Fibroblast of peridontal ligament (primary cell): ENCODE measurements at regions not wholly inside any gene's neighbourhood (a gene's known extent, or its start where the extent isn't known, plus 50 kb on each side); places are given as distances from the start of the nearest gene placed in this dataset.

Source experiments
- DNase-seq: peaks from one replicate; pipeline ENCODE4 v3.0.0-alpha.2; 2010; ENCODE audit errors: extremely low read depth

DNA sequence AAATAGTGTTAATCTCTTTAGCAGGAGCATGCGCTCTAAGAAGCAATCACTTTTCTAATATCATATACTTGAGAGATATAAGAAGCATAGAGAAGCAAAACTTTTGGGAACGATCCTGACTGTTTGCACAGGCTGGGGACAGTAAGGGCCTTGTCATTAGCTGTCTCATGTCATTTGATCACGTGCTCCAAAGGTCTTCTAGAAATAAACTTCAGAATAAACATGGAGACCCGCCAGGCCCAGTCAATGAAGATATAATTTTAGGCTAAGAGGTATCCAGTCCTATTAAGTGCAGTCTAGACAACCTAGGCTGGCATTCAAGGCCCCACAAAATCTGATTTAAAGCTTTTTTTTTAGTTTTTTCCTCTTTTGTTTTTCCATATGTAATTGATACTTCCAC, 111.0 kb upstream of the APC start:
- DNase-seq, result no peak

DNA sequence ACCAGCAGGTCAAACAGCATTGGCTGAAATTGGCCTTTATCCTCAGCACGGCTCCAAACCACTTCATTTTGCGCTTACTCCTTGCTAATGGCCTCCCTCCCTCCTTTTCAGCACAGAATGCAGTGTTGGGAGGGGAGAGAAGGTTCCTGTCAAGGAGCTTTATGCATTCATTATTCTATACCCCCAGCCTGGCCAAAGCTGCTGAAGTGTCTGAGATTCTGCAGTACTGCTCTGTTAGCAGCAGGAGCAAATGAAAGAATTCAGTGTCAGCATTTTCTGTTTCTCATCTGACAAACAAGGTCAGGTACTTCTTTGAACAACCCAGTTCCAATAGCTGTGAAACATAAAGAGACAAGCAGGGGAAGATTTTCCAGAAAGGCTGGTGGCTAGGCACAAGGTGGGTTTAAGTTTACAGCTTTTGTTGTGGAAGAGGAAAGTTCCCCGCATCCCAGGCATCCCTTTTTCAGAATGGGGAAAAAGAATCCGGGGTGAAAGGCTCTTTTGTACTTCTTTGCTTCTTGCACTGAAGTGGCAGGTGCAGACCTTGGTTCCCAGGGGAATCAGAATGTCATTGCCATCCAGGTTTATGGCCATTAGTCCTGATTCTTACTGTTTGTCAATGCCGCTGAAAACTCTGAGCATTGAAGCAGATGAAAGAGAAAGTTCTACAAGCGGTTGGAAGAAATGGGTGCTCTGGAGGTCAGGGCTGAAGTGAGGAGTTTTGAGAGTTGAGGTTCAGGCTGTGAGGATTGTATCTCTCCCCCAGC, 109.3 kb upstream of the APC start:
- no peak for DNase-seq

DNA sequence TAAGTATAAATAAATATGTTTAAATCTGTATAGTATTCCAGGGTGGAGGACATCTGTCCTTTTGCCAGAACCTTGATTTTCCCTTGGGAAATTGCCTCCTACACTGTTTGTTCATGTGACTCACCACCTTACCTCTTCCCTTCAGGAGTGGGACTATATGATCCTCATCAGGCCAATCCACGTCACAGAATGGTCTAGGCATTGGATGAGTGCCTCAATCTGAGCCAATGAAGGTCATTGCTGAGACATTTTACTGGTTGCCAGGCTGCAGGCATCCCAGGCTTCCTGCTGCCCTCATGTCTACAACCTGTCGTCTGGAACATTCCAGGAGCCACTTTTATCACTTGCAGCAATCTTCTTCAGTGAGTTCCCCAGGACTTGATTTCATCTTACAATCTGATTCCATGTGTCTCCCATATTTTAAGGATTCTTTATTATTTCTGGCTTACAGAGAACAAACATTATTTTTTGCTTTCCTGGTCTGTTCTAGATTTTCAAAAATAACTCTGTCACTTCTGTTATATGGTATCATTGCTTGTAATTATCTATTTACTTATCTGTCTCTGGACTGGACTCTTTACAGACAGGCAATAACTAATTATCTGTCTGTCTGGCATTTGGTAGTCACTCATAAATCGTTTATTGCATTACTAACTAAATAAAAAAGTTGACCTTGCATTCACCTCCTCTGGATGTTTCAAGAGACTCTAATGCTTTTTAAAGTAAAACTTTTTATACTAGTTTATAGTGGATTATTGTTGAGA, 107.3 kb upstream of the APC start:
- no peak for DNase-seq

DNA sequence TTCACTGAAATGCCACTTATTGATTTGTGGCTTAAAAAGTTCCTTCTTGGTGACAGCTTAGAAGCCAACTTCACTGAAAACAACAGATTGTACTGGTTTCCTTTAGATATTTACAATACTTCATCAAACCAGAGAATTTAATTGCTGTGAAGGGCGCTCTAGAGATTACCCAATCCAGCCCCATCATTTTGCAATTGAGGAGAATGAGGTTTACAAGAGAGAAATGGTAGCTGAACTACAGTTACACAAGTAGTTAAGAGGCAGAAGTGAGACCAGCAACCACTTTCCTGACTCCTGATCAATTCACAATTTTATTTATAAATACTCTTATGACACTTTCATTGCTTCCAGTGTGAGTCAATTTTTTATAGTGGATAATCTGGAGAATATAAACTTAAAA, 103.5 kb upstream of the APC start:
- DNase-seq, result peak; percentile 9

DNA sequence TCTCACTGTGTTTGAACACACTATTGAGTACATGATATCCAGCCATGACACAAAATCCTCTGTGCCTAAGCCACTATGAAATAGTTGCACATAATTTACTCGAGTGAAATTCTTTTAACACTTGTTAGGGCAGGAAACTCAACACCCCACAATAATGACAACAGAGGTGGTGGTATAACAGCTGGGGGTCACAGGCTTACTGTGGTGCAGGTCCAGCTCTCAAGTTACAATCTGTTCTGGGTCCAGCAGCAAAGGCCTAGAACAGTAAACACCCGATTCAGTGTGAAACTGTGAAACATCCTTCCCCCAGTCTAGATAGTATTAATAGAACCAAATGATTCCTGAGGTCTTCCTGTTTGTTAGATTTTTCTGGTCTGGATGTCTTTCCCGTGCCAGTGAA, 102.9 kb upstream of the APC start:
- no peak for DNase-seq

DNA sequence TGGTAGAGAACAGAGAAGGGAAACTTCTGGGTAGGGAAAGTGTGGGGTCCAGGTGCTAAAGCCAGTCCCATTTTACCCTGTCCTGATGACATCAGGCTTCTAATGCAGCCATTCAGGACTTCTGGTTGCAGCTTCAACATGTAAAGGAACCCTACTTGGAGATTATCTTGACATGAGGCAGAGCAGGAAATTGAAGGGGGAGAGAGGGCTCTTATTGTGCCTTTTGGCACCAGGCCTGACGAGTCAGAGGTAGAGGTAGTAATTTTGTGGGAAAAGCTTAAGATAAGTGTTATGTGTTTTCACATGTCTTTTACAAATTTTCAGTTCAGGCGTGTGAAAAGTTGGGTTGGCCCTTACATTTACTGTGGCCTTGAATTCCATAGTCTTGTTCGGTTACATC, 102.4 kb upstream of the APC start:
- no peak for DNase-seq

DNA sequence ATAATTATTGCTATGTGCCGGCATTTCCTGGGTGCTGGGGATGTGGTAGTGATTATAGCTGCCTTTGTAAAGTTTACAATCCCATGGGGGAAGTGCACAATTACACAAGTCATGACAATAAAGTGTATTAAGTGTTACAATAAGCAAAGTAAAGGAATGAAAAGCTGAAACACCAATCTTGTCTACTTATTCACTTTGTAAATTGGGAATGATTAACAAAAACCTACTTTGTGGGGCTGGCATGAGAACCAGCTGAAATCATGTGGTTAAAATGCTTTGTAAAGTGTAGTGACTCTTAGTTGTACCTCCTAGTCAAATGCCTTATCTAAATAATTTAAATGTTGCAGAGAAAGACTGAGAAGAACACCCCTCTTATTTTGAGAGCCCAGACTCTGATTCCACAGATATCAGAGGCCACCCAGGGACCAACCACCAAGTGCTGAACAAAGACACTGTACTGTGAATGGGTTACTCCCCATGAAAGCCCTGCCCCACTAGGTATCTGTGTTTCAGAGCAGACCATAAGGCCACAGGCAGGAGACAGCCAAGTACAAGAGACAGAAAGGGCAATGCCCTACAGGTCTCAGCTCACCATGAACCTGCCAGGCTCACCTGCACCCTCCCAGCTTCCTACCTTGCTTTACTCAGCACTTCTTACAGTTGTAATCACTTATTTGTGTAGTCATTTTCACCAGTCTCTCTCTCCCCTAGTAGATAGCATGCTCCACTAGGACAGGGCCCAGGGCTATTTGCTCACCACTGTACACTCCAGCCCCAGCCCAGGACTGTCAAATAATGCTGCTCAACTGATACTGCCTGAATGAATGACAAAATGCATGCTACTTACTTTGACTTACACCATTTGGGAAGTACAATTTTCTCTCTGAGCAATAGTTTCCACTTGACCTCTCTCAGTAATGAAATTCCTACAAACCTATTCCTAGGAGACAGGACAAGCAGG, 101.6 kb upstream of the APC start:
- DNase-seq, result no peak

DNA sequence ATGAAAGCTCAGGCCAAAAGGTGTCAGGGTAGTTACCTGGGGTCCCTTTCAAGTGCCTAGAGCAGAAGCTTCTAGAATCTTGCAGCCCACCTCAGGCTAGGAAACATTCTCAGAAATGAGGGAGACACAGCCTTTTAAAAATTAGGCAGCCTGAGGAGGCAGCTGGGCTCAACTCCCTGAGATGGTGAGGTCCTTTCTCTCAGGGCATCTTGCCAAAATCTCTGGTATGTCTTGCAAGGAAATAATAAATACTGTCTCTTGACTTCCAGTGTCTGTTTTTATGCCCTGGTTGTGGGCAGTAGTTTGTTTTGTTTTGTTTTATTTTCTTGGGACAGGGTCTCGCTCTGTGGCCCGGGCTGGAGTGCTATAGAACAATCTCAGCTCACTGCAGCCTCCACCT, 100.9 kb upstream of the APC start:
- no peak for DNase-seq

DNA sequence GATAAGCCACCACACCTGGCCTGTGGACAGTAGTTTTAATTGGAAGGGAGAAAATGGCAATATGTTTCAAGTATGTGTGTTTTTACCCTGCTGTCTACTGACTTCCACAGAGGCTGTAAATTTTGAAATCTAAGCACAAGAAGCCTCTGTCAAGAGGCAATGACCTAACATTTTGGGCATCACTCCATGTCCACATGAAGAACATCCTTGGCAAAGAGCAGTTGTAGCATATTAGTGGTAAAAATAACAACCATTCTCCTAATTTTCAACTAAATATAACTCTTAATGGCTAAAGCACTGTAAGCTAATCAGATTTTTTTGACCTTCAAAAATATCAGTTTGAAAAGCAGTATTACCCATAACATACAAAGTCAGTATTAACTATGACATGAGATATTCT, 100.3 kb upstream of the APC start:
- no peak for DNase-seq

DNA sequence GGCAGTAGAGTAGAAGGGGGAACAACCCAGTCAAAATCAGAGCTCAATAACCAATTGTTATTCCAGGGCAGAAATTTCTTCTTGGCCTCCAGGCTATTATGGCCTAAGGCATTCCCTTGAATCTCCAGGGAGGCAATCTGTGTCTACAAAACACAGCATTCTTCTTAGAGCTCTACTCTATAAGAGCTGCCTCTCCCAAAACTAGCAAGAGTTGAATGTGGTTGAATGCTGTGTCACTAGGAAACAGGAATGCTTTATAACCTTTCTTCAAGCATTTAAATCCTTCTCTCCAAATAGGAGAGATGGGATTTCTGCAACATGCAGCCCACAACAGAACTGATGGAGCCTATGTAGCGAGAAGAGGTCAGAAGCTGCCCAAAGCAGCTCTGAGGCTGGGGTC, 97.1 kb upstream of the APC start:
- DNase-seq, result peak; percentile 42

DNA sequence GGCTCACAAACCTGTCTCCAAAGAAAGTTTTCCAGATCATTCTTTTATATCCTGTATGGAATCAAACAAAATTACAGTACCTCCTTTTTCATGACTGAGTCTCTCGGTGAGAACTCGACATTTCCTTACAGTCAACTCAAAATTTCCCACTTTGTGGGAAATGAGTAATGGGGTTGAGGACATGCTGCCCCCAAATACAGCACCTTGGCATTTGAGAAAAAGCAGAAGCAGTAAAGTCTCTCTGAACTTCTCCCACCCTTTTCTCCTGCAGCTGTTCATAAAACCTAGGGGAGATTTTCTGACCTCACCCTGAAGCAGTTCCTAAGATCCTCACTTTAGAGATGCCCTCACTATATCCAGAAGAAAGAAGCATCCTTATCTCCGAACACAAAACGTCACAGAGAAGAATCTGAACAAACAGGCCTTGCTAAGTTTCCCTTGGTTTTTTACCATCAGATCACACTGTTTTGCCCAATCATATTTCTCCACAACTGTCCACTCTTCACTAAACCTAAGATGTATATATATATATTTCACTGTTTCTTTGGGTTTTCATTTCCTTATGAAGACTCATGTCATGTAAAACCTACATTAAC, 96.1 kb upstream of the APC start:
- DNase-seq, result no peak

DNA sequence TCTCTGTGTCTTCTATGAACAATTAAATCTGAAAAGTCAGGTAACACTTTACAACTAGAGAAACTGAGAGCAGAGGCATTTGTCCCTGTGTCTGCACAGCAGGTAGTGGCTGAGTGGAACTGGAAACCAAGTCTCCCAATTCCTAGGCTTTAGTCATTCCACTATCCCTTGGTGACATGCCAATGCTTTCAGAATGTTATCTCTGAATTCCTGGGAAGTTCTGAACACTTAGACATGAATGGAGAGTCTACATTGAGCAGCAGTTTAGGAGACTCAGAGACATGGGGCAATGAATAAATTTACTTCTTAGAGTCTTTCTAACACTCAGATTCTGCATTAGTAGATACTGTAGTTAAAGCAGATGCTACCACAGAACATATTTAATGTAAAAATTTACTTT, 94.8 kb upstream of the APC start:
- no peak for DNase-seq

DNA sequence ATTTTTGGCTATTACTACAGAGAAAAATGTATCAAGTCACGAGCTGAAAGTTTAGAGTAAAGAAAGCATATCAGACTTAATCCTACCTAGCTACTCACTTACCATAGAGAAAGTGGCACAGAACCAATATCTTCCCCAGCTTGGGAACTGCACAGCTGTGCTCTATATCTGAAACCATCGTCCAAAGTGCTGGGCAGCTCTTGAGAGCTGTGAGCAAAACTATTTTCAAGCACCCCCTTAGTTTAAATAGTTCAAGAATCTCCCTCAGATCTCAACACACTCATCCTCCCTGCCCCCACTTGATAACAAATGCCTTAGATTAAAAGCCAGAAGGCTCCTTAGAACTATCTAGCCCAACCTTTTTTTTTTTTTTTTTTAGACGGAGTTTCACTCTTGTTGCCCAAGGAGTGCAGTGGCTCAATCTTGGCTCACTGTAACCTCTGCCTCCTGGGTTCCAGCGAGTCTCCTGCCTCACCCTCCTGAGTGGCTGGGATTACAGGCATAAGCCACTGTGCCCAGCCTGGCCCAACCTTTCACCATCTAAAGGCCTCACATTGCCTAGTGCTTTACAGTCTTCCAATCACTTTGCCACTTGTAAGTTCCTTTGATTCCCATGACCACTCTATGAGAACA, 94.2 kb upstream of the APC start:
- no peak for DNase-seq

DNA sequence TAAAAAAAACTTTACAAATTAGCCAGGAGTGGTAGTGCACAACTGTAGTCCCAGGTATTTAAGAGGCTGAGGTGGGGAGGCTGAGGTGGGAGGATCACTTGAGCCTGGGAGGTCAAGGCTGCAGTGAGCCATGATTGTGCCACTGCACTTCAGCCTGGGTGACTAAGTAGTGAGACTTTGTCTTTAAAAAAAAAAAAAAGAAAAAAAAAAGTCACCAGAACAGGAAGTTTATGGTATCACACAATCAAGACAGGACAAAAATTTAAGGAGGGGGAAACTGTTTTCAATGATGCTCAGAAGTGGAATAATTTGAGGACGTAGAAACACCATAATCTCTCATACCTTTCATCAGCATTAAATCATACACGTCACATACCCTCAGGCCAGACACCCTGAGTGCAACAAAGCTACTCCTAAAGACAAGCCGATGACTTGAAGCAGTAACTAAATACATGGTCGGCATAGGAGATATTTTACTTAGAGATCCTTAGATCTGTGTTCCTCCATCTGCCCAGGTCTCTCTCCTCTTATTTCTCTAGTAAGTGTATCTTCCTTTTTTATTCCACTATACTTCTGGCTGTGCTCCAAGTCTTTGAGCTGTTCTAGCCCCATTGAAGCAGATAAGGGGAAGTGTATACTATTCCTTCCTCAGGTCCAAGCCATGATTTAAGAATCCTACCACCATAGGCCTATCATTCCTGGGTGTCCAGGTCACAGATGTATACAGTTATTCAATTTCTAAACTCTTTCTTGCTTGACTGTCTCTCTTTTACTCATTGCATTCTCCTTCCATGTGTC, 91.3 kb upstream of the APC start:
- DNase-seq, result no peak

DNA sequence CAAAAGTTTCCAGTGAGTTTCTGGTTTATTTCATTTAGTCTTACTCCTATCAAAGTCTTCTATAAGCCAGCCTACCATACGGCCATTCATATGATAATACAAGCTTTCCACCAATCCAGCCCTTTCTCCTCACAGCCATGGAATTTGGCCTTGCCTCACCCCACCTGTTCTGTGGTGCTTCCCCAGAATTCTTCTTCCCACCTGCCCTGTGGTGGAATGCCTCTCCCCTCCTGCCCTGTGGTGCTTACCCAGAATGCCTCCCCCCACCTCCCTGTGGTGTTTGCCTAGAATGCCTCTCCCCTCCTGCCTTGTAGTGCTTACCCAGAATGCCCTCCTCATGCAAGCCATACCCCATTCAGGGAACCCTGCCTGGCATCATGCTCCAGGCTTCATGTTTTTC, 90.3 kb upstream of the APC start:
- no peak for DNase-seq

DNA sequence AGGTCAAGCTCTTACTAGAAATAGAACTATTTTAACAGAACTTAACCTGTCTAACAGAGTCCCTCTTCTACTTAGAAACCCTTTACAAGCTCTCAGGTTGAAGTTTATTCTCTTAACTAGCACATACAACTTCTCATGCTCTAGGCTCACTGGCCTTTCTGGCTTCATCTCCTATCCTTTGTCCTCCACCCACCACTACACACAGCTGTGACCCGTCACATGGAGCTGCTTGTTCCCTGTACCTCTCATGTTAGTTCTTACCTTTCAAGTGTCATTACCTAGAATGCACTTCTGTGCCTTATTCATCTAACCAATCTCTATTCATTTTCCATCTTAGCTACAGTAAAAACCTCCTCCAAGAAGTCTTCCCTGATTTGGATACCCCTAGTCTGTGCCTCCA, 89.4 kb upstream of the APC start:
- no peak for DNase-seq

DNA sequence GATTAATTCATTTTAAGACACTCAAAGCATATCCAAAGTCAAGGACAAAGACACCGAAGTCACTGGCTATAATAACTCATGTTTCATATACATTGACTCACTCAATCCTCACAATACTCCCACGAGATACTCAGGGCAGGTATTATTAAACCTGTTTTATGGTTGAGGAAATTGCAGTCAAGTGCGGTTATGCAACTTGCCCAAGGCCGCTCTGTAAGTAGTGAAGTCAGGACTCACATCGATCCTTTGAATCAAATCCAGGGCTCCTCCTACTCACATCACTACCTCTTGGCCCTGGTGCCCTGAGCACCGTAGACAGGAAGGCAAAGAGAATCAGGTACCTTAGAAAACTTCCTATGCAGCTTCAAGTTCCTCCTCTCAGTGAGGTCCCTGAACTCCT, 87.8 kb upstream of the APC start:
- DNase-seq, result no peak

DNA sequence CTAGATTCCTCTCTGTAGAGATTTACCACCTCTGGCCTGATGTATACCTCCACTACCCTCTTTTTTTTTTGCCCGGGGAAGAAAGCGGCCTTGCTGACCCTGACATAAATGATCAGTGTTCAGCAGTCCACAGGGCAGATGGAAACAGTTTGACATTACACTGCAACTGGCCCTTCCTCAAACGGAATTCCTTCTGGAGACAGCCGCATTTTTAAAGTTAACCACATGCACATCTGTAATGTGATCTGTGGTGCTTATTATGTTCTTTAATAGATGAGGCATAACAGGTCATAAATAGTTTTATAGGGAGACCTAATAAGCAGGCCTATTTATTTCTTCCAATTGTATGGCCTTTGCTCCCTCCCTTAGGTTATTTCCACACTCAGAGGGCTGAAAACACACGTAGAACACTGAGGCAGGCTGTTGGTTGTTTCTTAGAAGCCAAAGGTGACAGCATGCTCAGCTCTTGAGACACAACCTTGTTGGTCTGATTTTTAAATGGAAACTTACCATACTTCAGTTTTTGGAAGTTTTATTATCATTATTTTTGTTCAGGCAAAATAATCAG, 84.0 kb upstream of the APC start:
- DNase-seq, result no peak

DNA sequence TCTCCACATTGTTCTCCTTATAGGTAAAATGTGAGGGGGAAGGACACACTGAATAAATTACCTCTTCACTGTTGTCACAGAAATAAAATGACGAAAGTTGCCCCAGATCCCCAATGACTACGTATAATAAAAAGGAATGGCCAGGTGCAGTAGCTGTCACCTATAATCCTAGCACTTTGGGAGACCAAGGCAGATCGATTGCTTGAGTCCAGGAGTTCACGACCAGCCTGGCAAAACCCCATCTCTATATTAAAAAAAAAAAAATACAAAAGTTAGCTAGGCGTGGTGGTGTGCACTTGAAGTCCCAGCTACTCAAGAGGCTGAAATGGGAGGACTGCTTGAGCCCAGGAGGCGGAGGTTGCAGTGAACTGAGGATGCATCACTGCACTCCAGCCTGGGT, 82.2 kb upstream of the APC start:
- no peak for DNase-seq

DNA sequence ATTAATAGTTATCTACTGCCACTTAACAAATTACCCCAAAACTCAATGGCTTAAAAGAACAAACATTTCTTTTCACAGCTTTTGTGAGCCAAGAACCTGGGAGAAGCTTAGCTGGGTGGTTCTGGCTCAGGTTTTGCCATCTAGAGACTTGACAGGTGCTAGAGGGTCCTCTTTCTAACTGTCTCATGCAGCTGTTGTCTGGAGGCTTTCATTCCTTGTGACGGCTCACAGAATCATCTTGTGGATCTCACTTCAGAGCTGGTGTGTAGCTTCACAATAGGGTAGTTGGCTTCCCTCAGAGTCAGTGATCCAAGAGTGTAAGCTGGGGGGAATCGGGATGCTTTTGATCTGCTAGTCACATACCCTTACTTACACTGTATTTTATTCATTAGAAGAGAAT, 81.2 kb upstream of the APC start:
- DNase-seq, result no peak
